NCI-H510A treated with DMSO at 0.1 percent for 48 hours (cell line): ENCODE measurements at regions not wholly inside any gene's neighbourhood (a gene's known extent, or its start where the extent isn't known, plus 50 kb on each side); places are given as distances from the start of the nearest gene placed in this dataset.

Experiments
- DNase-seq: peaks from one replicate; lab custom pipeline; 2025; lab: John Stamatoyannopoulos, UW

GRCh38 chr14:54310851-54311228 lies 86.0 kb upstream of the CDKN3 start:
- no peak for DNase-seq

GRCh38 chr14:54312166-54312801 lies 84.5 kb upstream of the CDKN3 start:
- DNase-seq = no peak

GRCh38 chr14:54314365-54315104 lies 82.3 kb upstream of the CDKN3 start:
- DNase-seq = no peak

- no peak for DNase-seq
Measured at GRCh38 chr14:54316652-54317051, 80.2 kb upstream of the CDKN3 start.

GRCh38 chr14:54317391-54317790 lies 79.4 kb upstream of the CDKN3 start:
- no peak for DNase-seq

GRCh38 chr14:54322246-54322645 lies 74.6 kb upstream of the CDKN3 start:
- no peak for DNase-seq

- no peak for DNase-seq
Measured at GRCh38 chr14:54322701-54323337, 74.0 kb upstream of the CDKN3 start.

- DNase-seq = no peak
Measured at GRCh38 chr14:54325766-54326165, 71.0 kb upstream of the CDKN3 start.

GRCh38 chr14:54329082-54329695 lies 67.6 kb upstream of the CDKN3 start:
- DNase-seq = no peak

GRCh38 chr14:54330876-54331275 lies 65.9 kb upstream of the CDKN3 start:
- DNase-seq = no peak

GRCh38 chr14:54331516-54331915 lies 65.3 kb upstream of the CDKN3 start:
- no peak for DNase-seq

GRCh38 chr14:54332490-54332889 lies 64.3 kb upstream of the CDKN3 start:
- no peak for DNase-seq

- no peak for DNase-seq
Measured at GRCh38 chr14:54333511-54333910, 63.3 kb upstream of the CDKN3 start.

GRCh38 chr14:54335569-54336155 lies 61.1 kb upstream of the CDKN3 start:
- no peak for DNase-seq

GRCh38 chr14:54337314-54337713 lies 59.5 kb upstream of the CDKN3 start:
- DNase-seq = no peak

GRCh38 chr14:54338696-54339317 lies 58.0 kb upstream of the CDKN3 start:
- no peak for DNase-seq

GRCh38 chr14:54339771-54340170 lies 57.0 kb upstream of the CDKN3 start:
- DNase-seq = no peak

GRCh38 chr14:54342806-54343205 lies 54.0 kb upstream of the CDKN3 start:
- DNase-seq = no peak

- peak; percentile 60 for DNase-seq
Measured at GRCh38 chr14:54343272-54344121, 53.3 kb upstream of the CDKN3 start.

GRCh38 chr14:54344445-54344844 lies 52.4 kb upstream of the CDKN3 start:
- DNase-seq = no peak

GRCh38 chr14:54346257-54346656 lies 50.5 kb upstream of the CDKN3 start:
- DNase-seq = no peak
